ENCODE measurements at regions not wholly inside any gene's neighbourhood (a gene's known extent, or its start where the extent isn't known, plus 50 kb on each side); places are given as distances from the start of the nearest gene placed in this dataset.

- Mint-ChIP-seq H3K27ac (no peak overlapping the region), H3K4me1 (no peaks in the 10 kb centered on the region), H3K9me3 (peaks cover 4% of the 10 kb centered on the region), H3K27me3 (ENCODE audit: low read depth) (no peaks in the 10 kb centered on the region), H3K36me3 (no peaks in the 10 kb centered on the region), H3K4me3 (no peak overlapping the region)
- ChIA-PET POLR2A (no interaction called here), CTCF (no interaction called here)
- TF ChIP-seq ZMAT4 (CRISPR knock-in tag; IDR thresholded peaks at IDR 0.05) (no peak), ELF4 (CRISPR knock-in tag; IDR thresholded peaks at IDR 0.05; ENCODE audit: low read depth) (no peak), NFATC4 (CRISPR knock-in tag; IDR thresholded peaks at IDR 0.05) (no peak), FOXP4 (CRISPR knock-in tag; IDR thresholded peaks at IDR 0.05) (no peak), AR (CRISPR knock-in tag; IDR thresholded peaks at IDR 0.05) (no peak)
- ATAC-seq: no peak
- no peak for DNase-seq (ENCODE audit: low spot score)
Observed at GRCh38 chr1:229874136-229874535, 192.9 kb upstream of the GALNT2 start.

- no peak overlapping the region for H3K27ac Mint-ChIP-seq
- no peaks in the 10 kb centered on the region for H3K4me1 Mint-ChIP-seq
- H3K9me3 Mint-ChIP-seq: peaks cover 4% of the 10 kb centered on the region
- TF ChIP-seq USF1 (CRISPR knock-in tag; IDR thresholded peaks at IDR 0.05) (no peak), ZNF219 (CRISPR knock-in tag; IDR thresholded peaks at IDR 0.05; ENCODE audit: borderline replicate concordance) (no peak), SP1 (CRISPR knock-in tag; conservative IDR thresholded peaks at IDR 0.05) (no peak), NR2C2 (CRISPR knock-in tag; IDR thresholded peaks at IDR 0.05) (no peak), NFYB (CRISPR knock-in tag; conservative IDR thresholded peaks at IDR 0.05; ENCODE audit: low read depth) (no peak), ZNF138 (CRISPR knock-in tag; conservative IDR thresholded peaks at IDR 0.05) (no peak), IRF1 (CRISPR knock-in tag; IDR thresholded peaks at IDR 0.05) (no peak), ZNF232 (CRISPR knock-in tag; IDR thresholded peaks at IDR 0.05) (no peak), RORB (CRISPR knock-in tag; IDR thresholded peaks at IDR 0.05) (no peak), TEAD1 (CRISPR knock-in tag; IDR thresholded peaks at IDR 0.05) (no peak), KAT7 (CRISPR knock-in tag; IDR thresholded peaks at IDR 0.05; ENCODE audit: borderline replicate concordance) (no peak)
- H3K27me3 Mint-ChIP-seq (ENCODE audit: low read depth): no peaks in the 10 kb centered on the region
- DNase-seq (ENCODE audit: low spot score): no peak
- CTCF ChIA-PET: no interaction called here
- POLR2A ChIA-PET: no interaction called here
- H3K4me3 Mint-ChIP-seq: no peak overlapping the region
- H3K36me3 Mint-ChIP-seq: no peaks in the 10 kb centered on the region
- no peak for ATAC-seq
Observed at GRCh38 chr1:229874609-229875008, 192.4 kb upstream of the GALNT2 start.

GRCh38 chr1:229875086-229875485 lies 192.0 kb upstream of the GALNT2 start:
- TF ChIP-seq NR1H2 (CRISPR knock-in tag; IDR thresholded peaks at IDR 0.05) (no peak), ETV6 (CRISPR knock-in tag; IDR thresholded peaks at IDR 0.05) (no peak), ZNF423 (CRISPR knock-in tag; IDR thresholded peaks at IDR 0.05) (no peak), OVOL2 (CRISPR knock-in tag; IDR thresholded peaks at IDR 0.05; ENCODE audit: borderline replicate concordance) (no peak), CREB1 (CRISPR knock-in tag; IDR thresholded peaks at IDR 0.05) (no peak), GABPB1 (CRISPR knock-in tag; IDR thresholded peaks at IDR 0.05) (no peak), KAT7 (CRISPR knock-in tag; IDR thresholded peaks at IDR 0.05; ENCODE audit: borderline replicate concordance) (no peak)
- CTCF ChIA-PET: no interaction called here
- no peaks in the 10 kb centered on the region for H3K27me3 Mint-ChIP-seq (ENCODE audit: low read depth)
- H3K36me3 Mint-ChIP-seq: no peaks in the 10 kb centered on the region
- H3K27ac Mint-ChIP-seq: no peak overlapping the region
- no peak overlapping the region for H3K4me3 Mint-ChIP-seq
- POLR2A ChIA-PET: no interaction called here
- ATAC-seq (no peak), DNase-seq (ENCODE audit: low spot score) (no peak)
- peaks cover 4% of the 10 kb centered on the region for H3K9me3 Mint-ChIP-seq
- no peaks in the 10 kb centered on the region for H3K4me1 Mint-ChIP-seq
